GM18511 (cell line): ENCODE measurements at regions not wholly inside any gene's neighbourhood (a gene's known extent, or its start where the extent isn't known, plus 50 kb on each side); places are given as distances from the start of the nearest gene placed in this dataset.

ENCODE experiments used
- ATAC-seq: cut with Tn5 transposase; IDR thresholded peaks from one replicate; pipeline ENCODE4 v1.9.1; 2021; ENCODE audit warnings: mild to moderate bottlenecking, moderate library complexity; ENCODE audit not compliant: unreplicated experiment

DNA sequence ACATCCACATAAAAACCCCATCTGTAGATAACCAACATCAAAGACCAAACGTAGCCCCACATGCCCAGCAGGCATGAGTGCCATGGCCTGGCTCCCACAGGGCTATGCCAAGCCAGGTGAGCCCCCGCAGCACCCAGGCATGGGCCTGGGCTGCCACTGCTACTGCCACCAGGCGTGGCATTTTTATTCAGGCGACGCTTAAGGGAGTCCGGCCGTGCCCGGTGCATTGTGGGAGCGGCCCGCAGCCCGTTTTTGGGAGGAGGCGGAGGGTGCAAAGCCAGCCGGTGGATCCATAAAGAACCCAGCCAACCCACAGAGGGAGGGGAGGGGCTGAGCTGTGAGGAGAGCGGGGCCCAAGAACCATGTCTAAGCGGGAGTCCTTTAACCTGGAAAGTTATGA is 83.6 kb downstream of the XIST start:
- ATAC-seq: no peak

DNA sequence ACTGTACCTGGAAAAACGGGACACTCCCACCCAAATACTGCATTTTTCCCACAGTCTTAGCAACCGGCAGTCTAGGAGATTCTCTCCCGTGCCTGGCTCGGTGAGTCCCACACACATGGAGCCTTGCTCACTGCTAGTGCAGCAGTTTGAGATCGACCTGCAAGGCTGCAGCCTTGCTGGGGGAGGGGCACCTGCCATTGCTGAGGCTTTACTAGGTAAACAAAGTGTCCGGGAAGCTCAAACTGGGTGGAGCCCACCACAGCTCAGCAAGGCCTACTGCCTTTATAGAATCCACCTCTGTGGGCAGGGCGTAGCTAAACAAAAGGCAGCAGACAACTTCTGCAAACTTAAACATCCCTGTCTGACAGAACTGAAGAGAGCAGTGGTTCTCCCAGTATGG is 84.4 kb downstream of the XIST start:
- no peak for ATAC-seq

DNA sequence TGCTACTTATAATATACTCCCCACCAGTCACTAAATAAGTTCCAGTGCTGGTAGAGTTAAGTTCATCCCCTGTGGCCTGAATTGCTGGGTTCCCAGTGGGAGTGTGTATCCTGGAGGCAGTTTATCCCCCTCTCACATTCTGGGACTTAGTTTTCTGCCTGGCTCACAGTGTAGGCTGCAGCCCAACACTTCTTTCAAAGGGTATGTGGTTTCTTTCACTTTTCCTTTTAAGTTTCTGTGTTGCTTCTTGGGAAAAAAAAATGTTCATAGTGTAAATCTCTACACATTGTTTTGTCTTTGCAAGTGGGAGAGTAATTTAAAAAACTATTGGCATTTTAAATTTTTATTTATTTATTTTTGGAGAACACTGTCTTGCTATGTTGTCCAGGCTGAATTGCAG is 85.5 kb downstream of the XIST start:
- peak; percentile 58 for ATAC-seq

DNA sequence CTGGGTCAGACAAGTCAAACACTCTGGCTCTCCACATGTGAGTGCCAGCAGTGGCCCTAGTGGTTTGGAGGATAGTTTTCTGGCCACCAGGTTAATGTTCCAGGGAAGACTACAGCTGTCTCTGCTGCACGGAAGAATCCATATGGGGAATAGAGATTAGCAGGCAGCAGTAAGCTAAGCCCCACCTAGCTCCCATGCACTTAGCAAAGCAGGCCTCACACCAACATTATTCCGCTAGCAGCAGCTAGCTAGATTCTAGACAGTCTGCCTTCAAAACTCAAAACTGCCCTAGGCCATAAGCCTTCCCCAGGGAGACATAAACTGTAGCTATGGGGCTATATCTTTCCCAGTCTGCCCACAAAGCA is 86.1 kb downstream of the XIST start:
- peak; percentile 16 for ATAC-seq

DNA sequence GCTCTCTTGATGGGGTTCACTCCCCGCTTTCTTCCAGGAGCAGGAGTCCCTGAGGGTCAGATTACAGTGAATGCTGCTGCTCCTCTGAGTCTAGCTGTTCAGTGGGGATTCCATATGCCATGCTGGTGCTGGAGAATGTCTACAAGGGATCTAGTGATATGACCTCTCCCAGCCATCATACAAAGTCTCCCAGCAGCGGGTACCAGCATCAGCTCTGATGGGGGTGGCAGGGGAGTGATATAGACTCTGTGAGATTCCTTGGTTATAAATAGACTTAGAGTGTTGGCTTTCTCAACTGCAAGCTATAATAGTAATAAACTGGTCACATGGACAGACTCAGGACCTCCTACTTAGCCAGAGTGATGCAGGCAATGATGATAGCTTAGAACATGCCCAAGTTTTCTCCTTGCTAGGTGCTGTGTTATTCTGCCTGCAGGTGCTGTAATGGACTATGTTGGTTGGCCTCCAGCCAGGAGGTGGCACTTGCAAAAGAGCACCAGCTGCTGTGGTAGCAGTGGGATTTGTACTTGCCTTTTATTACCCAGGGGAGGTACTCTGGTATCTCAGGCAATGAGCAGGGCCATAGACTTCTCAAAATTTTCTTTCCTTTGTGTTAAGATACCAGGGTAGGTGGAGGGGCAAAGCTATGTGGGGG is 86.6 kb downstream of the XIST start:
- peak; percentile 42 for ATAC-seq

DNA sequence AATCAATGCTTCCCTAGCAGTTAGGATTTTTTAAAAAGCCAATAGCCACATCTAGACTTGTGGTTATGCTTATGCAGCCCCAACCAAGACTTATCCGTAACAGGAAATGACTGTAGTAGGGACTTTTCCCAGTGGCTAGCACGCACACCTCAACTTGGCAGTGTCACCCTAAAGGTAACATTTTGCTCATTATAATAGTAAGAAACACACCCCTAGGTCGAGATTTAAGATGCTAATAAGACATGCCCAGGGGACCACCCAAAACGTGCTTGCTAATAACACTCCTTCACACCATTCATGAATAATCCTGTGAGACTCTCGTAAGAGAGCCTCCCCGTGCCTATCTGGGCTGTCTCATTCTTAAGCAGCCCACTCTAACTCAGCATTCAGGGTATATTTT is 94.3 kb downstream of the XIST start:
- peak; percentile 93 for ATAC-seq
